HAP-1 (cell line): ENCODE measurements at regions not wholly inside any gene's neighbourhood (a gene's known extent, or its start where the extent isn't known, plus 50 kb on each side); places are given as distances from the start of the nearest gene placed in this dataset.
A peak's percentile ranks its signal among the peaks of the same experiment; 100 is the strongest.
"Not testable (repeated sequence)": the region's sequence is repeated elsewhere in the genome, so short reads cannot be mapped to it uniquely, and the experiment has no call there.

Source experiments
- DNase-seq, 2 experiments: peaks; one replicate each; pipeline ENCODE4 v3.0.0-alpha.2; 2016 to 2020; ENCODE audit warnings: low spot score in 2 of 2
- H3K27me3 ChIP-seq: fragments of 250-450 bp; sonication (Bioruptor Pico); 2 replicates; pipeline ENCODE4 v1.5.1; 2020; ENCODE audit warnings: low read depth, mild to moderate bottlenecking, moderate library complexity
- H3K36me3 ChIP-seq: fragments of 250-450 bp; sonication (Bioruptor Pico); replicated peaks from 2 replicates; pipeline ENCODE4 v1.5.1; 2020; ENCODE audit warnings: mild to moderate bottlenecking
- H3K4me1 ChIP-seq: fragments of 250-450 bp; sonication (Bioruptor Pico); 2 replicates; pipeline ENCODE4 v1.5.1; 2020; ENCODE audit warnings: mild to moderate bottlenecking
- H3K4me3 ChIP-seq: fragments of 250-450 bp; sonication (Bioruptor Pico); 2 replicates; pipeline ENCODE4 v1.5.1; 2020; ENCODE audit warnings: mild to moderate bottlenecking, moderate library complexity
- H3K9me3 ChIP-seq: fragments of 250-450 bp; sonication (Bioruptor Pico); 2 replicates; pipeline ENCODE4 v1.5.1; 2020; ENCODE audit warnings: mild to moderate bottlenecking, moderate library complexity
- in situ Hi-C: fragments of 300-500 bp; cut with MboI; formaldehyde crosslinking; loops from 3 replicates; pipeline ENCODE4 v1.14.3; 2020; ENCODE audit warnings: low sequenced_read_pairs, inconsistent platforms, mixed read lengths

DNA sequence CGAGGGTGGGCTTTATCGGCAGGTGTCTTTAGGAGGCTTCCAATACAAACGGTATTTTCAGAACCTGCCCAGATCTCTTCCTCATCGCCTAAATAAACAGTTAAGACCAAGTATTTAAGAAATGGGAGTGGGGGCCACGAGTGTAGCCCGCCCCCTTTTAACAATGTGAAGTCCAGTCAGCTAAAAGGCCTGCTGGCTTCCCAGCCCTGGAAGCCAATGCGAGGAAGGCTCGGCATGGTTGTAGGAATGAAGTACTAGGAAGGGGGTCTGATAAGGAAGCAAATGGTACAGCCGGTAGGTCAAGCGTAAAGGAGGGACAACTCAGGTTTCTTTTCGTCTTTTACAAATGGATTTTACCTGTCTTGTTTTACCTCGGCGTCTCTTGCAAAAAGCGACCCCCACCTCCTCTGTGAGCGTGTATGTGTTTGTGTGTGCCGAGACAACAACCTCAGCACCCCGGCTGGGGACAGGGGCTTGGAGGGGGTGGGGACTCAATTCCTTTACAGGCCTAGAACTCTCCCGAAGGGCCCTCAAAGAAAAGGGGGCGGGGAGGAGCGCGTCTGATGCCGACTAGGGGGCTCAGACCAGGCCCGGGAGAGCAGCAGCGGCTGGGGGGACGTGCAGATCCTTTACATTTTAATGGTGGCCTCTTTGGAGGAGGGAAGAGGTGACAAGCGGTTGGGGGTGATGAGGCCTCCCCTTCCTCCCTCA is 147.6 kb downstream of the GPR85 start:
- Histone ChIP-seq H3K9me3 (no peaks in the 10 kb centered on the region), H3K4me1 (peaks cover 16% of the 10 kb centered on the region), H3K4me3 (peak overlapping the region; percentile 87), H3K27me3 (no peaks in the 10 kb centered on the region), H3K36me3 (no peaks in the 10 kb centered on the region)
- in situ Hi-C loops = no loop called here
- DNase-seq = peak; percentile 40 to 69

DNA sequence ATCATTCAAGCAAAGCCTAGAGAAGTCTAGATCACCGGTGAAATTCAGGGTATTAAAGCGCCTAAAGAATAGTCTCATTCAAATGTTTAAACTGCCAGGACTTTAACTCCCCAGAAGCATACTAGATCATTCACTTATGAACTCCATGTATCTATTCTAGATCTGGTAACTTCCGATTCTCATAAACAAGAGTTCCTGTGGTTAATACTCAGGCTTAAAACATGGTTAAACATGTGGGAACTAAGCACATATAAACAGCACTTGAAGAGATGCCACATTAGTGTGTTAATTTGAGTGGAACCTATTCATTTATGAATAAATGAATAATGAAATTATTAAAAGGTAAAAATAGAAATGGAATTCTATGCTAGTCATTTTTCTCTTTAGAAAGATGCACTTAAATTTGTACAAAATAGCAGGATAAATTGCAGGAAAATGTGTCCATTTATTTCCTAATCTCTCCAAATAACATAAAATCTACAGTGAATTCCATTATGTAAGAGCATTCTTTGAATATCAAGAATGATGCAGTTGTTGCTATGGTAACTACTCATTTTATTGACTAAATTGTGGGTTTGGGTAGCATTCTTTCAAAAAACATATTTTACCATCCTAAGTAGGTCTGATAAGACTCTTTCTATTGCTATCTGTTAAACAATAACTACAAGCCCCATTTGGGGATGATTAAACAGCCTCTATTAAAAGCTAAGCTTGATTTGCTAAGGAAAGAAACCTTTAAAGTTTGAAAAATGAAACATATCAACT is 147.6 kb upstream of the TMEM168 start:
- H3K4me3 ChIP-seq = no peak overlapping the region

GRCh38 chr7:112933598-112933997 is 143.4 kb upstream of the TMEM168 start:
- Histone ChIP-seq H3K4me3 (no peak overlapping the region), H3K4me1 (peaks cover 25% of the 10 kb centered on the region), H3K9me3 (no peaks in the 10 kb centered on the region), H3K36me3 (no peaks in the 10 kb centered on the region), H3K27me3 (no peaks in the 10 kb centered on the region)
- in situ Hi-C loops = no loop called here
- no peak for DNase-seq

More for the DNA sequence above, 147.6 kb upstream of the TMEM168 start:
- H3K27me3 ChIP-seq = no peaks in the 10 kb centered on the region
- H3K4me1 ChIP-seq = peaks cover 19% of the 10 kb centered on the region
- in situ Hi-C loops = no loop called here
- no peaks in the 10 kb centered on the region for H3K9me3 ChIP-seq
- DNase-seq = no peak
- no peaks in the 10 kb centered on the region for H3K36me3 ChIP-seq

- peak; percentile 16 to 58 for DNase-seq
- Histone ChIP-seq H3K4me3 (no peak overlapping the region), H3K36me3 (no peaks in the 10 kb centered on the region), H3K27me3 (no peaks in the 10 kb centered on the region), H3K9me3 (no peaks in the 10 kb centered on the region), H3K4me1 (peaks cover 13% of the 10 kb centered on the region)
- in situ Hi-C loops = no loop called here
Observed at GRCh38 chr7:112930787-112931186, 140.6 kb upstream of the TMEM168 start.

DNA sequence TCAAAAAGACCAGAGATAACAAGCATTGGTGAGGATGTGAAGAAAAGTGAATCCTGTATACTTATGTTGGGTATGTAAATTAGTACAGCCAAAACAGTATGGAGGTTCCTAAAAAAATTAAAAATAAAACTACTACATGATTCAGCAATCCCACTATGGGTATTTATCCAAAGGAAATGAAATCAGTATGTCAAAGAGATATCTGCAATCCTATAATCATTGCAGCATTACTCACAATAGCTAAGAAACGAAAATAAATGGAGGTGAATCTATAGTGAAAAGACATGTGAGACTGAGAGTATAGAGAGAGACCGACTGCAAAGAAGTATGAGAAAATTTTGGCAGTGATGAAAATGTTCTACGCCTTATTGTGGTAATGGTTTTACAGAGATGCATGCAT is 139.2 kb upstream of the TMEM168 start:
- Histone ChIP-seq H3K4me3 (no peak overlapping the region), H3K9me3 (no peaks in the 10 kb centered on the region)
- in situ Hi-C loops = no loop called here

DNA sequence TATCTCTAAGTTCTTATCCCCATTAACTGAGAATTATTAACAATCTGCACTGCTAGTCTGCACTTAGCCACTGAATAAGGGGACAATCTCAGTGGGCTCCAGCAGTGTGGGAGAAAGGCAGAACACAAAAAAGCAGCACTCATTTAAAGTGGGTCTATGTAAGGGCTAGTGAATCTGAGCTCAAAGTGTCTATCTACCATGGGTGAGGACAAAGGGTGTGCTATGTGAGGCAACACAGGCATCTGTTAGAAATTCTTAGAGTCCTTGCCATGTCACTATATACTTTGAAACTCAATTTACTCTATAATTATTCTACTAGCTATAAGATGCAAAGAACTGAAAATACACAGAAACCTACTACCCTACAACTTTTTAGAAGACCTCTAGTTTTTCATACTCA is 135.8 kb upstream of the TMEM168 start:
- in situ Hi-C loops = no loop called here
- DNase-seq = no peak
- H3K9me3 ChIP-seq = no peaks in the 10 kb centered on the region
- H3K4me3 ChIP-seq = no peak overlapping the region
- no peaks in the 10 kb centered on the region for H3K27me3 ChIP-seq
- peaks cover 4% of the 10 kb centered on the region for H3K4me1 ChIP-seq
- no peaks in the 10 kb centered on the region for H3K36me3 ChIP-seq

More for the DNA sequence above, 139.2 kb upstream of the TMEM168 start:
- Histone ChIP-seq H3K4me1 (peaks cover 13% of the 10 kb centered on the region), H3K27me3 (no peaks in the 10 kb centered on the region), H3K36me3 (no peaks in the 10 kb centered on the region)
- no peak for DNase-seq

DNA sequence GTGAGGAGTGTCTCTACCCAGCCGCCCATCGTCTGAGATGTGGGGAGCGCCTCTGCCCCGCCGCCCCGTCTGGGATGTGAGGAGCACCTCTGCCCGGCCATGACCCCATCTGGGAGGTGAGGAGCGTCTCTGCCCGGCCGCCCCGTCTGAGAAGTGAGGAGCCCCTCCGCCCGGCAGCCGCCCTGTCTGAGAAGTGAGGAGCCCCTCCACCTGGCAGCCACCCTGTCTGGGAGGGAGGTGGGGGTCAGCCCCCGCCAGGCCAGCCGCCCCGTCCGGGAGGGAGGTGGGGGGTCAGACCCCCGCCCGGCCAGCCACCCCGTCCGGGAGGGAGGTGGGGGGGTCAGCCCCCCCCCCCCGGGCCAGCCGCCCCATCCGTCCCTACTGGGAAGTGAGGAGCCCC is 132.4 kb upstream of the TMEM168 start:
- H3K4me3 ChIP-seq, DNase-seq, H3K36me3 ChIP-seq, H3K9me3 ChIP-seq, H3K4me1 ChIP-seq, H3K27me3 ChIP-seq, in situ Hi-C loops: not testable (repeated sequence)

DNA sequence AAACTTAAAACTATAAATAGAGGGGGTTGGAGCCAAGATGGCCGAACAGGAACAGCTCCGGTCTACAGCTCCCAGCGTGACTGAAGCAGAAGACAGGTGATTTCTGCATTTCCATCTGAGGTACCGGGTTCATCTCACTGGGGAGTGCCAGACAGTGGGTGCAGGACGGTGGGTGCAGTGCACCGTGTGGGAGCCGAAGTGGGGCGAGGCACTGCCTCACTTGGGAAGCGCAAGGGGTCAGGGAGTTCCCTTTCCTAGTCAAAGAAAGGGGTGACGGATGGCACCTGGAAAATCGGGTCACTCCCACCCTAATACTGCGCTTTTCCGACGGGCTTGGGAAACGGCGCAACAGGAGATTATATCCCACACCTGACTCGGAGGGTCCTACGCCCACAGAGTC is 126.2 kb upstream of the TMEM168 start:
- DNase-seq, H3K27me3 ChIP-seq, H3K9me3 ChIP-seq, in situ Hi-C loops, H3K4me1 ChIP-seq, H3K36me3 ChIP-seq, H3K4me3 ChIP-seq: not testable (repeated sequence)

DNA sequence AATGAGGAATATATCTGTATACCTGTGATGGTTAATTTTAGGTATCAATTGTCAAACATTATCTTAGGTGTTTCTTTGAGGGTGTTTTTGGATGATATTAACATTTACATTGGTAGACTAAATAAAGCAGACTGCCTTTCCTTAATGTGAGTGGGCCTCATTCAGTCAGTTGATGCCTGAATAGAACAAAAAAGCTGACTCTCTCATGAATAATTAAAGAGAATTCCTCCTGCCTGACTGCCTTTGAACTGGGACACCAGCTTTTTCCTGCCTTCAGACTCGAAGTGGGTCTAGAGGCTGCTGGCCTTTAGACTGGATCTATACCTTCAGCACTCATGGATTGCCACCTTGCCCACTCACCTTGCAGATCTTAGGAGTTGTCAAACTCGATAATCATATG is 117.9 kb upstream of the TMEM168 start:
- H3K27me3 ChIP-seq = no peaks in the 10 kb centered on the region
- no peaks in the 10 kb centered on the region for H3K36me3 ChIP-seq
- in situ Hi-C loops = no loop called here
- DNase-seq = no peak
- H3K4me1 ChIP-seq = no peaks in the 10 kb centered on the region
- no peaks in the 10 kb centered on the region for H3K9me3 ChIP-seq
- H3K4me3 ChIP-seq = no peak overlapping the region

DNA sequence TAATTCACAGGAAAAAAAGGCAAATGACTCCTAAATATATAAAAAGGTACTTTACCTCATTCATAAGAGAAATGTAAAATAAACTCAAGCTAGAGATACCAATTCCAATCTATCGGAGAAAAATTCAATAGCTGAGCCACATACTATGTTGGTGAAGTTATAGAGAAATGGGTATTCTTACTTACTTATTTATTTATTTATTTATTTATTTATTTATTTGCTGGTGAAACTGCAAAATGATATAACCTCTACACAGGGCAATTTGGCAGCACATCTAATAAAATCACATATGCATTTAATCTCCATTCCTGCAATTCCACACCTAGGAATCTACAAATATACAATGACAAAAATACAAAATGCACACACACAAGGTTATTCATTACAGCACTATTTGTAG is 117.5 kb upstream of the TMEM168 start:
- no peaks in the 10 kb centered on the region for H3K9me3 ChIP-seq
- no peaks in the 10 kb centered on the region for H3K4me1 ChIP-seq
- no peak for DNase-seq
- no peaks in the 10 kb centered on the region for H3K27me3 ChIP-seq
- in situ Hi-C loops = no loop called here
- H3K4me3 ChIP-seq = no peak overlapping the region
- H3K36me3 ChIP-seq = no peaks in the 10 kb centered on the region

DNA sequence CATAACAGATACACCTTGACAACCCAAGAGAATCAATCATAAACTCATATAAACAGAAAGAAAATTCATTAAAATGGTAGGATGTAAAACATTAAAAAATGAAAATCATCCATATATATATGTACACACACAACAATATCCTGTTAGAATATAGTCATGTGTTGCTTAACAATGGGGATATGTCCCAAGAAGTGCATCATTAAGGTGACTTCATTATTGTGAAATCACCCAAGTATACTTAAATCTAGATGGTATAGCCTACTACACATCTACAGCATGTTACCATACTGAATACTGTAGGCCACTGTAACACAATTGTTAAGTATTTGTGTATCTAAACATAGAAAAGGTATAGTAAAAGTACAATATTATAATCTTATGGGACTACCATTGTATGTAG is 115.8 kb upstream of the TMEM168 start:
- H3K27me3 ChIP-seq = no peaks in the 10 kb centered on the region
- H3K4me1 ChIP-seq = no peaks in the 10 kb centered on the region
- in situ Hi-C loops = no loop called here
- H3K9me3 ChIP-seq = no peaks in the 10 kb centered on the region
- no peak for DNase-seq
- H3K4me3 ChIP-seq = no peak overlapping the region
- H3K36me3 ChIP-seq = no peaks in the 10 kb centered on the region

- no peaks in the 10 kb centered on the region for H3K4me1 ChIP-seq
Observed at GRCh38 chr7:112905413-112905812, 115.2 kb upstream of the TMEM168 start.

GRCh38 chr7:112898432-112899290 is 108.5 kb upstream of the TMEM168 start:
- in situ Hi-C loops = loop anchor here (25.0 kb wide), 2 partner anchors 361 to 1136 kb away; no protein-coding TSS in a partner anchor
- H3K4me3 ChIP-seq = no peak overlapping the region
- DNase-seq = peak; percentile 44 to 74
- no peaks in the 10 kb centered on the region for H3K4me1 ChIP-seq
- H3K27me3 ChIP-seq = no peaks in the 10 kb centered on the region
- H3K36me3 ChIP-seq = no peaks in the 10 kb centered on the region
- no peaks in the 10 kb centered on the region for H3K9me3 ChIP-seq

More at GRCh38 chr7:112905413-112905812, 115.2 kb upstream of the TMEM168 start:
- Histone ChIP-seq H3K9me3 (no peaks in the 10 kb centered on the region), H3K27me3 (no peaks in the 10 kb centered on the region), H3K36me3 (no peaks in the 10 kb centered on the region), H3K4me3 (no peak overlapping the region)
- DNase-seq = no peak
- in situ Hi-C loops = no loop called here
